ENCODE measurements at regions not wholly inside any gene's neighbourhood (a gene's known extent, or its start where the extent isn't known, plus 50 kb on each side); places are given as distances from the start of the nearest gene placed in this dataset.

GRCh38 chr20:57004951-57005933, 261.2 kb downstream of the BMP7 start:
- no peak overlapping the region for H2AFZ ChIP-seq (ENCODE audit: insufficient read depth, low read length, poor library complexity)
- no CpG with 5 or more reads among the region's 12 CpGs for WGBS (ENCODE audit: extremely low coverage, insufficient coverage, insufficient read length)
- H3K4me3 ChIP-seq (ENCODE audit: low read depth, low read length): no peak overlapping the region

GRCh38 chr20:57006411-57007170, 259.9 kb downstream of the BMP7 start:
- peak overlapping the region; percentile 73 for H3K27ac ChIP-seq (ENCODE audit: low read depth, low read length)
- peaks cover 30 to 38% of the 10 kb centered on the region in 2 experiments for H3K4me1 ChIP-seq (ENCODE audit: control insufficient read depth in 1 of 2, insufficient read depth in 2 of 2, low read length in 2 of 2)
- WGBS (ENCODE audit: extremely low coverage, insufficient coverage, insufficient read length): no CpG with 5 or more reads among the region's 11 CpGs
- H2AK5ac ChIP-seq (ENCODE audit: low read length): no peak overlapping the region
- no peak overlapping the region for H3K4me2 ChIP-seq (ENCODE audit: low read length)
- no peak overlapping the region for H3K9ac ChIP-seq (ENCODE audit: low read length)
- DNase-seq: peak; percentile 87 to 91
- H4K8ac ChIP-seq (ENCODE audit: low read depth, low read length): no peak overlapping the region
- peak overlapping the region; percentile 14 for H3K14ac ChIP-seq (ENCODE audit: low read length)
- no peak overlapping the region for H3K4ac ChIP-seq (ENCODE audit: low read depth, low read length)
- peak overlapping the region; percentile 70 for H2BK120ac ChIP-seq (ENCODE audit: insufficient read depth, low read length, poor library complexity)
- peak overlapping the region; percentile 26 for H2BK5ac ChIP-seq (ENCODE audit: low read depth, low read length, poor library complexity)
- no peak overlapping the region for H3K4me3 ChIP-seq (ENCODE audit: low read depth, low read length)
- peak overlapping the region; percentile 18 for H2BK12ac ChIP-seq (ENCODE audit: low read length)
- no peak overlapping the region for H2AFZ ChIP-seq (ENCODE audit: insufficient read depth, low read length, poor library complexity)
- H4K91ac ChIP-seq (ENCODE audit: low read depth, low read length): peak overlapping the region; percentile 67
- peaks cover 3% of the 10 kb centered on the region for H3K9me3 ChIP-seq (ENCODE audit: insufficient read depth, low read depth, low read length)
- peaks cover 3% of the 10 kb centered on the region for H3K79me2 ChIP-seq (ENCODE audit: control insufficient read depth, insufficient read depth, low read length, poor library complexity)
- H3K36me3 ChIP-seq (ENCODE audit: control insufficient read depth in 1 of 2, insufficient read depth in 2 of 2, low read length in 2 of 2): no peaks in the 10 kb centered on the region
- peaks cover 32% of the 10 kb centered on the region for H3K79me1 ChIP-seq (ENCODE audit: low read length)
- H3K23ac ChIP-seq (ENCODE audit: low read length): no peak overlapping the region
- no peaks in the 10 kb centered on the region for H3K27me3 ChIP-seq (ENCODE audit: insufficient read depth, low read length)
- no peak overlapping the region for H4K12ac ChIP-seq (ENCODE audit: low read depth, low read length)
- H3K18ac ChIP-seq (ENCODE audit: low read length): no peak overlapping the region

More at GRCh38 chr20:57004951-57005933, 261.2 kb downstream of the BMP7 start:
- Histone ChIP-seq H3K27ac (ENCODE audit: low read depth, low read length) (no peak overlapping the region), H3K27me3 (ENCODE audit: insufficient read depth, low read length) (no peaks in the 10 kb centered on the region), H3K79me1 (ENCODE audit: low read length) (peaks cover 36% of the 10 kb centered on the region), H3K14ac (ENCODE audit: low read length) (peak overlapping the region; percentile 26), H3K9me3 (ENCODE audit: insufficient read depth, low read depth, low read length) (peaks cover 3% of the 10 kb centered on the region), H2BK12ac (ENCODE audit: low read length) (peak overlapping the region; percentile 63), H3K4ac (ENCODE audit: low read depth, low read length) (no peak overlapping the region), H4K91ac (ENCODE audit: low read depth, low read length) (peak overlapping the region; percentile 36), H3K79me2 (ENCODE audit: control insufficient read depth, insufficient read depth, low read length, poor library complexity) (peaks cover 3% of the 10 kb centered on the region), H3K36me3 (ENCODE audit: control insufficient read depth in 1 of 2, insufficient read depth in 2 of 2, low read length in 2 of 2) (no peaks in the 10 kb centered on the region), H2AK5ac (ENCODE audit: low read length) (peak overlapping the region; percentile 23), H4K8ac (ENCODE audit: low read depth, low read length) (peak overlapping the region; percentile 11), H2BK5ac (ENCODE audit: low read depth, low read length, poor library complexity) (no peak overlapping the region), H3K4me2 (ENCODE audit: low read length) (no peak overlapping the region), H4K12ac (ENCODE audit: low read depth, low read length) (no peak overlapping the region), H3K23ac (ENCODE audit: low read length) (no peak overlapping the region), H3K9ac (ENCODE audit: low read length) (no peak overlapping the region), H2BK120ac (ENCODE audit: insufficient read depth, low read length, poor library complexity) (no peak overlapping the region), H3K18ac (ENCODE audit: low read length) (no peak overlapping the region), H3K4me1 (ENCODE audit: control insufficient read depth in 1 of 2, insufficient read depth in 2 of 2, low read length in 2 of 2) (peaks cover 30 to 43% of the 10 kb centered on the region in 2 experiments)
- DNase-seq: peak; percentile 40 to 61

DNA sequence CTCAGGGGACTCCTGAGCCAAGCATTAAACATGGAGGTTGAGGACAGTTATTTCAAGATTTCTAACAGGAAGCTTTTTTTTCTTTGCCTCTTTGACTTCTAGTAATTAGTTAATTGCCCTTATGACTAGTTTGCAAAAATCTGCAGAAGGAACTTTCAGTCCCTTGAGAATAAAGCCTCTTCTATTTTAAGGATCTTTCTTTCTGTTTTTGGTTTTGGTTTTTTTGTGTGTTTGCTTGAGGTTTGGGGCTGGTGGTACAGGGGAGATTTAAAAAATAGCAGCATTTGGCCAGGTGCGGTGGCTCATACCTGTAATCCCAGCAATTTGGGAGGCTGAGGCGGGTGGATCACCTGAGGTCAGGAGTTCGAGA, 259.3 kb downstream of the BMP7 start:
- H4K91ac ChIP-seq (ENCODE audit: low read depth, low read length): peak overlapping the region; percentile 62
- no peak overlapping the region for H3K18ac ChIP-seq (ENCODE audit: low read length)
- no CpG with 5 or more reads among the region's 3 CpGs for WGBS (ENCODE audit: extremely low coverage, insufficient coverage, insufficient read length)
- no peak overlapping the region for H3K23ac ChIP-seq (ENCODE audit: low read length)
- no peak overlapping the region for H2AFZ ChIP-seq (ENCODE audit: insufficient read depth, low read length, poor library complexity)
- peak overlapping the region; percentile 73 for H3K27ac ChIP-seq (ENCODE audit: low read depth, low read length)
- H3K14ac ChIP-seq (ENCODE audit: low read length): no peak overlapping the region
- no peak overlapping the region for H4K8ac ChIP-seq (ENCODE audit: low read depth, low read length)
- H3K4me2 ChIP-seq (ENCODE audit: low read length): no peak overlapping the region
- no peak overlapping the region for H3K9ac ChIP-seq (ENCODE audit: low read length)
- H2BK12ac ChIP-seq (ENCODE audit: low read length): no peak overlapping the region
- no peak overlapping the region for H3K4ac ChIP-seq (ENCODE audit: low read depth, low read length)
- DNase-seq: no peak
- no peak overlapping the region for H3K4me3 ChIP-seq (ENCODE audit: low read depth, low read length)
- H4K12ac ChIP-seq (ENCODE audit: low read depth, low read length): no peak overlapping the region
- peak overlapping the region; percentile 68 for H2BK120ac ChIP-seq (ENCODE audit: insufficient read depth, low read length, poor library complexity)
- peaks cover 3% of the 10 kb centered on the region for H3K9me3 ChIP-seq (ENCODE audit: insufficient read depth, low read depth, low read length)
- peaks cover 3% of the 10 kb centered on the region for H3K79me2 ChIP-seq (ENCODE audit: control insufficient read depth, insufficient read depth, low read length, poor library complexity)
- H3K27me3 ChIP-seq (ENCODE audit: insufficient read depth, low read length): no peaks in the 10 kb centered on the region
- peak overlapping the region; percentile 44 for H2BK5ac ChIP-seq (ENCODE audit: low read depth, low read length, poor library complexity)
- H3K4me1 ChIP-seq (ENCODE audit: control insufficient read depth in 1 of 2, insufficient read depth in 2 of 2, low read length in 2 of 2): peaks cover 30 to 36% of the 10 kb centered on the region in 2 experiments
- H3K79me1 ChIP-seq (ENCODE audit: low read length): peaks cover 32% of the 10 kb centered on the region
- no peak overlapping the region for H2AK5ac ChIP-seq (ENCODE audit: low read length)
- H3K36me3 ChIP-seq (ENCODE audit: control insufficient read depth in 1 of 2, insufficient read depth in 2 of 2, low read length in 2 of 2): no peaks in the 10 kb centered on the region

- Histone ChIP-seq H2BK120ac (ENCODE audit: insufficient read depth, low read length, poor library complexity) (peak overlapping the region; percentile 40), H3K9me3 (ENCODE audit: insufficient read depth, low read depth, low read length) (peaks cover 3% of the 10 kb centered on the region), H3K9ac (ENCODE audit: low read length) (no peak overlapping the region), H3K4me1 (ENCODE audit: control insufficient read depth in 1 of 2, insufficient read depth in 2 of 2, low read length in 2 of 2) (peaks cover 20 to 25% of the 10 kb centered on the region in 2 experiments), H4K12ac (ENCODE audit: low read depth, low read length) (no peak overlapping the region), H3K79me1 (ENCODE audit: low read length) (peaks cover 22% of the 10 kb centered on the region), H3K4me3 (ENCODE audit: low read depth, low read length) (no peak overlapping the region), H3K14ac (ENCODE audit: low read length) (peak overlapping the region; percentile 50), H3K27me3 (ENCODE audit: insufficient read depth, low read length) (no peaks in the 10 kb centered on the region), H2BK12ac (ENCODE audit: low read length) (no peak overlapping the region), H2BK5ac (ENCODE audit: low read depth, low read length, poor library complexity) (peak overlapping the region; percentile 56), H3K79me2 (ENCODE audit: control insufficient read depth, insufficient read depth, low read length, poor library complexity) (peaks cover 2% of the 10 kb centered on the region), H2AFZ (ENCODE audit: insufficient read depth, low read length, poor library complexity) (no peak overlapping the region), H3K4ac (ENCODE audit: low read depth, low read length) (no peak overlapping the region), H3K23ac (ENCODE audit: low read length) (no peak overlapping the region), H4K91ac (ENCODE audit: low read depth, low read length) (no peak overlapping the region), H4K8ac (ENCODE audit: low read depth, low read length) (no peak overlapping the region), H3K4me2 (ENCODE audit: low read length) (peak overlapping the region; percentile 27), H2AK5ac (ENCODE audit: low read length) (no peak overlapping the region), H3K36me3 (ENCODE audit: control insufficient read depth in 1 of 2, insufficient read depth in 2 of 2, low read length in 2 of 2) (no peaks in the 10 kb centered on the region), H3K18ac (ENCODE audit: low read length) (no peak overlapping the region), H3K27ac (ENCODE audit: low read depth, low read length) (peak overlapping the region; percentile 27)
- DNase-seq: peak in 1 of 2 donors; percentile 23
- WGBS (ENCODE audit: extremely low coverage, insufficient coverage, insufficient read length): no CpG with 5 or more reads among the region's 3 CpGs
These were observed 258.2 kb downstream of the BMP7 start for GRCh38 chr20:57008217-57008616.
